ENCODE measurements at regions not wholly inside any gene's neighbourhood (a gene's known extent, or its start where the extent isn't known, plus 50 kb on each side); places are given as distances from the start of the nearest gene placed in this dataset.

GRCh38 chrX:9133426-9133825 lies 99.5 kb upstream of the FAM9B start:
- Histone ChIP-seq H3K27ac (ENCODE audit: low read depth) (no peak overlapping the region), H3K4me1 (ENCODE audit: insufficient read depth) (no peaks in the 10 kb centered on the region), H3K36me3 (ENCODE audit: insufficient read depth) (no peaks in the 10 kb centered on the region), H3K4me3 (ENCODE audit: low read depth, low read length) (no peak overlapping the region)
- WGBS, result 50% methylated on average over 1 of the region's 1 CpG
- no peak for DNase-seq (ENCODE audit: extremely low spot score)

DNA sequence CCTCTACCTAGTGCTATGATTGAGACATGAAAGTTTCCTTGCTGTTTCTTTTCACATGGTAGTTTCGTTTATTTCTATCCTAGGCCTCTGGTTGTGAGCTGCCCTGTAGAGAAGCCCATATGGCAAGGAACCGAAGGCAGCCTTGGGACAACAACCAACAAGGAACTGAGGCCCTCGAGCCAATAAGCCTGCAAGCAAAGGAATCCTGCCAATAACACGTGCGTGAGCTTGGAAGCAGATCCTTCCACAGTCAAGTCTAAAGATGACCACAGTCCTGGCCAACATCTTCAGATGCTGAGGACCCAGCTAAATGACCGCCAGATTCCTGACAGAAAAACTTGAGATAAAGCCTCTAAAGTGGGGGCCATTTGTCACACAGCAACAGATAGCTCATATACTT lies 100.4 kb upstream of the FAM9B start:
- no peak overlapping the region for H3K27ac ChIP-seq (ENCODE audit: low read depth)
- no peak for DNase-seq (ENCODE audit: extremely low spot score)

DNA sequence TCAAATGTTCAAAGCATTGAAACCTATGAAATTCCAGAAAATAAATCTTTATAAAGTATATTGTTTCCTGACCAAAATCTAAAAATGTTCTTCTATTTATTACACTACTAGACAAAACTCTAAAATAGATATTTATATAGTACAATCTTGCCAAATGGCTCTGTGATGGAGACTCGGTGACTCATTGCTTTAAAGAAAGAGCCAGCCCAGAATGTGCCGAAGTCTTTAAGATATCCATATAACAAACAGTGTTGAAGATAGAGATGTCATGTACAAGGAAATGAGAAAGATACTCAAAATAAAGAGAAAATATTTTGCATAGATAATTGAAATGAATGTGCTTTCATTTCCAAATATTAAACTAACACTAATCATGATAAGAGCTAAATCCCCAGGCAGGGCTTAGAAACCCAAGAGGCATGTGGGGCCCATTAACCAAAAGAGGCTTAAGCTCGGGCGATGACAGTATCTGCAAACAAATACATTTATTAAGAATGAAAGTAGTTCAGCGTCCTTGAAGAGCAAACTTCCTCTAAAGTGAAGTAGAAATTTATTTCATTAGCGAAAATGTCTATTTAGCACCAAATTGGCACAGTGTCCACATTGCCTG lies 102.1 kb upstream of the FAM9B start:
- H3K4me3 ChIP-seq (ENCODE audit: low read depth, low read length), result no peak overlapping the region
- 29% methylated on average over 6 of the region's 6 CpGs for WGBS
- no peak for DNase-seq (ENCODE audit: extremely low spot score)
- H3K36me3 ChIP-seq (ENCODE audit: insufficient read depth), result no peaks in the 10 kb centered on the region
- no peaks in the 10 kb centered on the region for H3K4me1 ChIP-seq (ENCODE audit: insufficient read depth)
- no peak overlapping the region for H3K27ac ChIP-seq (ENCODE audit: low read depth)

More for the DNA sequence above, 100.4 kb upstream of the FAM9B start:
- Histone ChIP-seq H3K36me3 (ENCODE audit: insufficient read depth) (no peaks in the 10 kb centered on the region), H3K4me3 (ENCODE audit: low read depth, low read length) (no peak overlapping the region), H3K4me1 (ENCODE audit: insufficient read depth) (no peaks in the 10 kb centered on the region)
- WGBS, result 63% methylated on average over 6 of the region's 6 CpGs

- WGBS, result 94% methylated on average over 6 of the region's 6 CpGs
- no peaks in the 10 kb centered on the region for H3K4me1 ChIP-seq (ENCODE audit: insufficient read depth)
- no peak for DNase-seq (ENCODE audit: extremely low spot score)
- no peaks in the 10 kb centered on the region for H3K36me3 ChIP-seq (ENCODE audit: insufficient read depth)
- H3K27ac ChIP-seq (ENCODE audit: low read depth), result no peak overlapping the region
- no peak overlapping the region for H3K4me3 ChIP-seq (ENCODE audit: low read depth, low read length)
These were observed 103.2 kb upstream of the FAM9B start for GRCh38 chrX:9137152-9137551.

GRCh38 chrX:9141496-9141895 lies 107.6 kb upstream of the FAM9B start:
- DNase-seq (ENCODE audit: extremely low spot score), result no peak
- Histone ChIP-seq H3K36me3 (ENCODE audit: insufficient read depth) (no peaks in the 10 kb centered on the region), H3K4me1 (ENCODE audit: insufficient read depth) (no peaks in the 10 kb centered on the region), H3K4me3 (ENCODE audit: low read depth, low read length) (no peak overlapping the region), H3K27ac (ENCODE audit: low read depth) (no peak overlapping the region)
- WGBS, result 74% methylated on average over 2 of the region's 2 CpGs

DNA sequence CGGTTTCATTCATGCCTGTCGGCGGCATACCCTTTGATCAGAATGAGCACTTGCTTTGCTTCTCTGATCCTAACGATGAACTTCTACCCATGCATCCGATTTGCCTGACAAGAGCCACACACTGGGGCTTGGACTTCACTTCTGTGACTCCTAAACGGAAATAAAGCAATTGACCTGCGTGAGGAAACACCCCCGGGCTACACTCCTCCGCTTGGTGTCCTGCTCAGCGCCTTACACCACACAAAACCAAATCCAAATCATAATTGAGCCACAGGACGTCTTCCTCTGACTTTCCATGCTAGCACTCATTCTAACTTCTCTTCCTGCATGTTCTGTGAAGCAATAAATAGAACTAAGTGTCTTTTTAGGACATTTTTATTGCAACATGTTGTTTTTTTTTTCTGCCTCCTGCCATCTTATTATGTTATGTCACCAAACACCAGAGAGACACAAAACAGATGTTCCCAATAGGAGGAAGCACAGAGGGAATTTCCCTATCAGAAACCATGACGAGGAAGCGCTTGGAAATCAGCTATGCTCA lies 110.8 kb upstream of the FAM9B start:
- 81% methylated on average over 13 of the region's 13 CpGs for WGBS
- Histone ChIP-seq H3K27ac (ENCODE audit: low read depth) (no peak overlapping the region), H3K36me3 (ENCODE audit: insufficient read depth) (no peaks in the 10 kb centered on the region), H3K4me1 (ENCODE audit: insufficient read depth) (no peaks in the 10 kb centered on the region), H3K4me3 (ENCODE audit: low read depth, low read length) (no peak overlapping the region)
- no peak for DNase-seq (ENCODE audit: extremely low spot score)

GRCh38 chrX:9146657-9147056 lies 112.7 kb upstream of the FAM9B start:
- Histone ChIP-seq H3K36me3 (ENCODE audit: insufficient read depth) (no peaks in the 10 kb centered on the region), H3K4me1 (ENCODE audit: insufficient read depth) (no peaks in the 10 kb centered on the region), H3K27ac (ENCODE audit: low read depth) (no peak overlapping the region), H3K4me3 (ENCODE audit: low read depth, low read length) (no peak overlapping the region)
- no peak for DNase-seq (ENCODE audit: extremely low spot score)
- 95% methylated on average over 9 of the region's 9 CpGs for WGBS

GRCh38 chrX:9147086-9147485 lies 113.2 kb upstream of the FAM9B start:
- H3K4me1 ChIP-seq (ENCODE audit: insufficient read depth), result no peaks in the 10 kb centered on the region
- no peak for DNase-seq (ENCODE audit: extremely low spot score)
- no peak overlapping the region for H3K27ac ChIP-seq (ENCODE audit: low read depth)
- H3K36me3 ChIP-seq (ENCODE audit: insufficient read depth), result no peaks in the 10 kb centered on the region
- H3K4me3 ChIP-seq (ENCODE audit: low read depth, low read length), result no peak overlapping the region
- 90% methylated on average over 5 of the region's 5 CpGs for WGBS

GRCh38 chrX:9147726-9148125 lies 113.8 kb upstream of the FAM9B start:
- no peak for DNase-seq (ENCODE audit: extremely low spot score)
- H3K36me3 ChIP-seq (ENCODE audit: insufficient read depth), result no peaks in the 10 kb centered on the region
- H3K4me3 ChIP-seq (ENCODE audit: low read depth, low read length), result no peak overlapping the region
- H3K4me1 ChIP-seq (ENCODE audit: insufficient read depth), result no peaks in the 10 kb centered on the region
- 20% methylated on average over 7 of the region's 7 CpGs for WGBS
- no peak overlapping the region for H3K27ac ChIP-seq (ENCODE audit: low read depth)

DNA sequence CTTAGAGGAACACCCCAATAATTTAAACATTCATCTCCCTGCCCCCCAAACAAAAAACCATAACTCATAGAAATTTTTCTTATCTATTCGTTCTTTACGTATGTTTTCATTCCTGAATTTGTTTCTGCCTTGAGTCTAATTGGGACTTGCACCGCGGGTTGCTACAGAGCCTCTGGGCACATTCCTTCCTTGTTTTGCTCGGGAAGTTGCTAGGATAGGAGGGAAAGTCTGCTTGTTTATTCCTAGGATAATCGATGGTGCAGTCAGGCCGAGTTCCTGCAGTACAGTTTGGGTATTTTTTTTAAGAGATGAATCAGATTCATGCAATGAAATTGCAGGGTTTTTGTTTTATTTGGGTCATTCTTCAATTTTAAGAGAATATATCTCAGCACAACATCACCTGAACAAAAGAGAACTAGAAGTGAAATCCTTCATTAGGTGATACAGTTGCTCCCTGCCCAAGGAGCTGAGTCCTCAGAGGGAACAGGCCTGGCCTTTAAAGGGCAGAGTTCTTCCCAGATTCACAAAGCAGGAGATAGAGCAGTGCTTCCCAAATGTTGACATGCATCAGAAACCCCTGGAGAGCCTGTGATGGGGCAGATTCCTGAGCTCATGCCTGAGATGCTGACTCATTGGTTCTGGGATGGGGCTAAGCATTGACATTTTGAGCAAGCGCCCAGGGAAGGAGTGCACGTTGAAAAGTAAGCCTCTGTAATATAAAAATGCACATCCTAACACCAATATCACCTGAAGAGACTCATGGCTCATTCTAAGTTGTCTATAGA lies 114.9 kb upstream of the FAM9B start:
- H3K4me3 ChIP-seq (ENCODE audit: low read depth, low read length), result no peak overlapping the region
- no peaks in the 10 kb centered on the region for H3K4me1 ChIP-seq (ENCODE audit: insufficient read depth)
- WGBS, result 31% methylated on average over 9 of the region's 9 CpGs
- no peak for DNase-seq (ENCODE audit: extremely low spot score)
- H3K27ac ChIP-seq (ENCODE audit: low read depth), result no peak overlapping the region
- no peaks in the 10 kb centered on the region for H3K36me3 ChIP-seq (ENCODE audit: insufficient read depth)

DNA sequence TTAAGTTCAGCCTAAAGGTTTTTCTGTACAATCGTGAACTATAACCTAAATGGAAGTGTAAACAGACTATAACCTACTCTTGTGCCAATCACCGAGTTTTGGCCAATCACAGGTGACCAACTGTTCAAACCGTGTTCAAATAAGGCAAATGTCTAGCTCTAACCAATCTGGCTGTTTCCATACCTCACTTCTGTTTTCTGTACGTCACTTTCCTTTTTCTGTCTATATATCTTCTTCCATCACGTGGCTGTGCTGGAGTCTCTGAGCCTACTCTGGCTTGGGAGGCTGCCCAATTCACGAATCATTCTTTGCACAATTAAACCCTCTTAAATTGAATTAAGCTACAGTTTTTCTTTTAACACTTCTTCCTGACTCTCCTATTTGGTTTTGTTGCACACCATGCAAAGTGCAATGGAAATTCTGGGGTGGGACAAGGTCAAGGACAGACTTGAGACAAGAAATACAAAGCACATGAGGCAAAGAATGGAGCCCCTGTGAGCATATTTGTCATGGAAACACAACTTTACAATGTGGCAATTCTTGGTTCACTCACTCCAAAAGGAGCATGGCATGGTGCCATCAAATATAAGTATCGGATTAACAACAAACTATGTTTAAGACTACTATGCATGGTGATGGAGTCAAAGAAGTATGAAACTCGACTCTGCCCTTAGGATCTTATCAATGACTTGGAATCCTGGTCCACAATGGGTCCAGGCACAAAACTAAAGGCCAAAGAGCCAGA lies 115.7 kb upstream of the FAM9B start:
- Histone ChIP-seq H3K36me3 (ENCODE audit: insufficient read depth) (no peaks in the 10 kb centered on the region), H3K4me1 (ENCODE audit: insufficient read depth) (no peaks in the 10 kb centered on the region), H3K4me3 (ENCODE audit: low read depth, low read length) (no peak overlapping the region), H3K27ac (ENCODE audit: low read depth) (no peak overlapping the region)
- DNase-seq (ENCODE audit: extremely low spot score), result no peak
- WGBS, result 86% methylated on average over 8 of the region's 8 CpGs

DNA sequence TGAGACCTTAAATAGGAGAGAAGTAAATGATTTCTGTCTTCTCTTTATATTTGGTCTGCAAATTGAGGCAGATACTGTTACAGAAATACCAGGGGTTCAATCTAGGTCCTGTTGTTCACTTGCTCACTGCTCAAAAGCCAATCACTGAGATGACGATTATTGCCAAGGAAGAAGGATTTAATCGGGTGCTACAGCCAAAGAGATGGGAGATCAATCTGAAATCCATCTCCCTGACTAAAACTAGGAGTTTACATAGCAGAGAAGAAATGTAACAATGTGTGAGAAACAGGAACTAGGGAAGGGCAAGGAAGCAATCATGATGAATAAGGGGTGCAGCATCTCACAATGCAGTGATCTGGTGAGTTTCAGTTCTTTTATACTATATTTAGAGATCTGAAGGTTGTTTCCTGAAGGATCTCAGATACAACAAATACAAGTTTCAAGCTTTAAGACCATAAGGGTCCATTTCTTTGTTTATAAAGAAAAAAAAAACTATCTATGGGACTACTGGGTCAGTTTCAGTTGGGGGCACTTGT lies 117.9 kb upstream of the FAM9B start:
- 97% methylated on average over 2 of the region's 2 CpGs for WGBS
- Histone ChIP-seq H3K36me3 (ENCODE audit: insufficient read depth) (no peaks in the 10 kb centered on the region), H3K4me1 (ENCODE audit: insufficient read depth) (no peaks in the 10 kb centered on the region), H3K4me3 (ENCODE audit: low read depth, low read length) (no peak overlapping the region), H3K27ac (ENCODE audit: low read depth) (no peak overlapping the region)
- DNase-seq (ENCODE audit: extremely low spot score), result no peak

DNA sequence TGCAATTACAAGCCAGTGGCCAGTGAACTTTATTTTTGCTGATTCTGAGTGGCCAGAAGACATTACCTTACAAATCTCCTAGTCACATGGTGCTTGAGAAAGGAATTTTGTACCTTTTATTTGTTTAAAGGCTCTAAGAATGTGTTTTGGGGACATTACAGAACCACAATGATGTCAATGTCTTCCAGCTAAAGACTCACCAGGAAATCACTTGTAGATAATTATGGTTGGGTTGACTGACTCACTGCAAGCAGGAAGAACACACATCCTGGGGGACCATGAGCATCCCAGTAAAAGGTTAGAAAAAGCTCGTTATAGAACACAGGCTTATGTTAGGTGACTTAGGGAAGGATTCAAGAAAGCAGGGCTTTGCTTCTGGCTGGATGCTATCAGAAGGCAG lies 119.4 kb upstream of the FAM9B start:
- H3K27ac ChIP-seq (ENCODE audit: low read depth), result no peak overlapping the region
- H3K36me3 ChIP-seq (ENCODE audit: insufficient read depth), result no peaks in the 10 kb centered on the region
- no peak overlapping the region for H3K4me3 ChIP-seq (ENCODE audit: low read depth, low read length)
- H3K4me1 ChIP-seq (ENCODE audit: insufficient read depth), result no peaks in the 10 kb centered on the region
- 80% methylated on average over 1 of the region's 1 CpG for WGBS
- DNase-seq (ENCODE audit: extremely low spot score), result no peak

Measured in urinary bladder (tissue), 3 donors.